ENCODE measurements at regions not wholly inside any gene's neighbourhood (a gene's known extent, or its start where the extent isn't known, plus 50 kb on each side); places are given as distances from the start of the nearest gene placed in this dataset.
"Not testable (repeated sequence)": the region's sequence is repeated elsewhere in the genome, so short reads cannot be mapped to it uniquely, and the experiment has no call there.

DNA sequence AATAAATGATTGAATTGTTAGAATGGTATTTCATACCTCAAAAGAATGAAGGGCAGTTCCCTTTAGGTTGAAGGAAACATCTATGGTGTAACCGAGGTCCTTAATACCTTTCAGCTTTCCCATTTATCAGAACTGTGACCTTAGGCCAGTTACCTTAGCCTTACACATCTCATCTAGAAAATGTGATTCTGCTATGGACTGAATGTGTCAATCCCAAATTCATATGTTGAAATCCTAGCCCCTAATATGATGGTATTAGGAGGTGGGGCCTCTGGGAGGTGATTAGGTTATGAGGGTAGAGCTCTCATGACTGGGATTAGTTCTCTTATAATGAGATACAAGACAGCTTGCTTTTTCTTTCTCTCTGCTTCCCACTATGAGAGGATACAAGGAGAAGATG is 441.9 kb downstream of the PLK2 start:
- no peak for DNase-seq (ENCODE audit: low read depth in 3 of 3)

GRCh38 chr5:58016877-58017276 is 443.0 kb downstream of the PLK2 start:
- DNase-seq (ENCODE audit: low read depth in 3 of 3), result no peak

- no peak for DNase-seq (ENCODE audit: low read depth in 3 of 3)
Observed at GRCh38 chr5:58016358-58016757, 443.5 kb downstream of the PLK2 start.

DNA sequence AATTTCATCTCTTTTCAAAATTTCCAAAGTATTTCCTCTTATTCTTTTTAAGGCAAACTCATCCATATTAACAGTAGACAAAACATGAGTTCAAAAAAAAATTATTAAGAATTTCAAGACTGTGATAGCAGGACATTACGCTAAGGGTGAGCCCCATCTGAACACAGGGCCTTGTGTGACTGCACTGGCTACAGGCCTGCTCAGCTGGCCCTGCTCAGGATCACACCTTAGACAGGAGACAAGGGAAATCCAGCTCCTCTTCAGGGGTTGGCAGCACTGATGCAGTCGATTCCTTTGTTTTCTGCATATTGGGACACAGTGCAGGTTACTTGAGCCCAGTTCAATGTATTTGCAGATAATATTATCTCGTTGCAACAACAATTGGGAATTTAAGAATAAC is 444.7 kb downstream of the PLK2 start:
- DNase-seq (ENCODE audit: low read depth in 3 of 3), result no peak

- DNase-seq (ENCODE audit: low read depth in 3 of 3), result no peak
Observed at GRCh38 chr5:58013542-58014258, 446.2 kb downstream of the PLK2 start.

GRCh38 chr5:58012801-58013315 is 447.0 kb downstream of the PLK2 start:
- DNase-seq (ENCODE audit: low read depth in 3 of 3), result no peak

- no peak for DNase-seq (ENCODE audit: low read depth in 3 of 3)
Observed at GRCh38 chr5:58012102-58012501, 447.8 kb downstream of the PLK2 start.

GRCh38 chr5:58011301-58011700 is 448.6 kb downstream of the PLK2 start:
- DNase-seq (ENCODE audit: low read depth in 3 of 3), result no peak

DNA sequence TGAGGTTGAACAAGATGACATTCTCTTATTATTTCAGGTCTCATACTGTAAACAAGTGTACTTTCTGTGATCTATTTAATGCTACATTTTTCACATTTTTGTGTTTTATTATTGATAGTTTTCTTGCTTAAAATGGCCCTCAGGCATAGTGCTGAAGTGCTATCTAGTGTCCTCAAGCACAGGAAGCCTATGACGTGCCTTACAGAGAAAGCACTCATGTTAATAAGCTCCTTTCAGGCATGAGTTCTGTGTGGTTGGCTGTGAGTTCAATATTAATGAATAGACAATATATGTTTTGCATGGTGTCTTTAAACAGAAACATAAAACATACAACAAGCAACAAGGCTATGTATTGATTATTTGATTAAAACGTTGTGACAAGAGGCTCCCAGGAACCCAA is 450.1 kb downstream of the PLK2 start:
- DNase-seq (ENCODE audit: low read depth in 3 of 3), result no peak

DNA sequence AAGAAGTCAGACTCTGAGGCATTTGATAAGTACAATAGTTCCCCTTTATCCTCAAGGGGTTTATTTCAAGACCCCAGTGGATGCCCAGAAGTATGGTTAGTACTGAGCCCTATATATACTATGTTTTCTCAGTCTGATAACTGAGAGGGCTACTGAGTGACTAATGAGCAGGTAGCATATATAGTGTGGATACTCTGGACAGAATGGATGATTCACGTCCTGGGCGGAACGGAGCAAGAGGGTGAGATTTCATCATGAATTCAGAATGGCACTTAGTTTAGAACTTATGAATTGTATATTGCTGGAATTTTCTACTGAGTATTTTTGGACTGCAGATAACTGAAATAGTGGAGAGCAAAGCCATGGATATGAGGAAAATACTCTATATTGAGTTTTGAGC is 457.6 kb downstream of the PLK2 start:
- no peak for DNase-seq (ENCODE audit: low read depth in 3 of 3)

DNA sequence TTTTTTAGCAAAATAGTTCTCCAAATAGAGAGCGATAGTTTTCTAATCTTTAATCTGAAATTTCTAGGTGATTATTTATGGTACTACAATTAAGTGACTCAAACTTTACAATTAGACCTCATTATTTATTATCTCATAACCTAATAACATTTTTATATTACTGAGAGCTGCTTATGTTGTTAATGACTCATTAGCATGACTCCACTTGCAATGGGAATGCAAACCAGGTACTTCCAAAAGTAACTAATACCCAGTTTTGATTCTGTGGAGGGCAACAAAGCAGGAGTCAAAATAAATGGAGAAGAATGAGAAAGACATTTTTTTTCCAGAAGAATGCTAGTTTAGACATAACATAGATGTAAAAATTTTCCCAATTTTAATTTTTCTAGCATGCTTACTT is 466.0 kb downstream of the PLK2 start:
- no peak for DNase-seq (ENCODE audit: low read depth in 3 of 3)

DNA sequence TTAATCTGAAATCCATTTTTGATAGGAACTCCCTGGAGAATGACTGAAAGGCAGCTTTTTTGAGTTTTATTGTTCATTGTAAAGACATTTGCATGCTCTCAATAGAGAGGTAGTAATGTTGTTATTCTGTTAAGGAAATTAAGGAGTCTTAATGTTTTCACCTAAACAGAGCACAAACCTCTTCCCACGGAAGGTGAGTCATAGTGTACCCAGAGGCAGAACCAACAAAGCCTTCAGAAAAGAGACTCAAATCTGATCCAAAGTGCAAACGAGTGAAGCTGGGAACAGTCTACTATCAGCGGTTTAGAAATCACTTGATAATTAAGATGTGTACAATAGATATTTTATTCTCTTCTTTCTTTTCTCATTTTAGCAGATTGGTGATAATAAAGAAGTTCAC is 470.5 kb downstream of the PLK2 start:
- DNase-seq (ENCODE audit: low read depth in 3 of 3), result no peak

GRCh38 chr5:57988813-57989212 is 471.1 kb downstream of the PLK2 start:
- DNase-seq (ENCODE audit: low read depth in 3 of 3), result no peak

GRCh38 chr5:57987552-57987951 is 472.3 kb downstream of the PLK2 start:
- DNase-seq (ENCODE audit: low read depth in 3 of 3), result no peak

GRCh38 chr5:57986761-57987341 is 473.0 kb downstream of the PLK2 start:
- DNase-seq (ENCODE audit: low read depth in 3 of 3), result no peak

- DNase-seq (ENCODE audit: low read depth in 3 of 3), result no peak
Observed at GRCh38 chr5:57983426-57983825, 476.5 kb downstream of the PLK2 start.

- no peak for DNase-seq (ENCODE audit: low read depth in 3 of 3)
Observed at GRCh38 chr5:57979671-57980070, 480.2 kb downstream of the PLK2 start.

DNA sequence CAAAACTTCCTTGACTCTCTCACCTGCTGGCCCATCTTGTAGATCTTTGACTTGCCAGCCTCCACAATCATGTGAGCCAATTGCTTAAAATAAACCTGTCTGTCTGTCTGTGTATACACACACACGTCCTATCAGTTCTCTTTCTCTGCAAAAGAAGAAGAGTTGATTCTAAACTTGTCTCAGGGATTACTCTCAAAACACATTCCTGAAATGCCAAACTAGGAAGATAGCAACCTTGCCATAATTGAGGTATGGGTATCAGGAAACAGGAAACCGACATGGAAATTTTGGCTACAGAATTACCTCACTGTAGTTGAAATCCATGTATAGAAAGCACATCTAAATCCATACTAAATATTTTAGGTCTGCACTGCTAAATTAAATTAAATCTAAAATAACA is 483.4 kb downstream of the PLK2 start:
- no peak for DNase-seq (ENCODE audit: low read depth in 3 of 3)

- DNase-seq (ENCODE audit: low read depth in 3 of 3), result not testable (repeated sequence)
Observed at GRCh38 chr5:57972099-57972498, 487.8 kb downstream of the PLK2 start.

DNA sequence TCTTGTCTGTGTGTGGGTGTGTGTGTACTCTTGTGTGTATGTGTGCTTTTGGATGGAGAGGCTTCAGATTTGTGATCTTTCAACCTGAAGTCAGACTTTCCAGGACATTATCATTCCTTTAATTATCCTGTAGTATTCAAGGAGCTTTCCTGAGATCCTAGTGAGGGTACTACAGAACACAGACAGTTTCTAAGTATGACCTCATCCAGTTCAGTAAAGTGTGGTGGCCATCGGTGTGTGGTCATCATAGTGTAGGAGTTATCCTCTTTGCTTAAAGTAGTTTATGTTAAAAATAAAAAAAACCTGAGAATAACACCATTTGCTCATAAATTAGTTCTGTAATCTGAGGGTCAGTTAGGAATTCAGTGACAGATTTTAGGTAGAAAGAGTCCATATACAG is 478.0 kb upstream of the ACTBL2 start:
- no peak for DNase-seq (ENCODE audit: low read depth in 3 of 3)

DNA sequence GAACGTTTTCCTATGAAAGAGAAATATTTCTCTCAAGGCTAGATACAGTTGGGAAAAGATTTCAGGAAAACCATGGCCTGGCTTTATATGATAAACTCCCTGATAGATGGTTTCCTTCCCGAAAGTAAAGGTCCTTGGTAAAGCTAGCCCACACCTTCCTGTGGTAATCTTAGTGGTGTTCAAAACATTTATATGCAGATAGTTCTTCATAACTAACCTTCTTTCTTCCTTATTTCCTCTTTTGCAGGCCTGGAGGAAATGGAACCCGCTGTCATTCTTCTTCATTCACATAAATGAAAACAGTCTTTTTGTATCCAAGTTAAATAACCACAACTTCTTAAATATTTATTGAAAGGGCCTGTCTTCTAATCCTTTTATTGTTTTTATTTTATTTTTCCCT is 474.0 kb upstream of the ACTBL2 start:
- DNase-seq (ENCODE audit: low read depth in 3 of 3), result no peak

- DNase-seq (ENCODE audit: low read depth in 3 of 3), result no peak
Observed at GRCh38 chr5:57955511-57955910, 472.9 kb upstream of the ACTBL2 start.

DNA sequence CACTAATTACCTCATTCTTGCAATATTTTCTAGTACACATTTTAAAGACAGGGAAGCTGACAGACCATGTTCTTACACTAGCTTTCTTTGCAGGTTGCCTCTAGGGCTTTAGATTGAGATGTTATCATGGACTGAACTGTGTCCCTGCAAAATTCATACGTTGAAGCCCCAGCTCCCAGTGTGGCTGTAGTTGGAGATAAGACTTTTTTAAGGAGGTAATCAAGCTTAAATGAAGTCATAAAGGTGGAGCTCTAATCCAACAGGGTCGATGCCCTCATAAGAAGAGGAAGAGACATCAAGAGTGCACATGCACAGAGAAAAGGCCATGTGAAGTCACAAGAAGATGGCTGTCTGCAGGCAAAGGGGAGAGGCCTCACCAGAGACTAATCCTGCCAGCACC is 471.2 kb upstream of the ACTBL2 start:
- DNase-seq (ENCODE audit: low read depth in 3 of 3), result no peak
